ENCODE measurements at regions not wholly inside any gene's neighbourhood (a gene's known extent, or its start where the extent isn't known, plus 50 kb on each side); places are given as distances from the start of the nearest gene placed in this dataset.

DNA sequence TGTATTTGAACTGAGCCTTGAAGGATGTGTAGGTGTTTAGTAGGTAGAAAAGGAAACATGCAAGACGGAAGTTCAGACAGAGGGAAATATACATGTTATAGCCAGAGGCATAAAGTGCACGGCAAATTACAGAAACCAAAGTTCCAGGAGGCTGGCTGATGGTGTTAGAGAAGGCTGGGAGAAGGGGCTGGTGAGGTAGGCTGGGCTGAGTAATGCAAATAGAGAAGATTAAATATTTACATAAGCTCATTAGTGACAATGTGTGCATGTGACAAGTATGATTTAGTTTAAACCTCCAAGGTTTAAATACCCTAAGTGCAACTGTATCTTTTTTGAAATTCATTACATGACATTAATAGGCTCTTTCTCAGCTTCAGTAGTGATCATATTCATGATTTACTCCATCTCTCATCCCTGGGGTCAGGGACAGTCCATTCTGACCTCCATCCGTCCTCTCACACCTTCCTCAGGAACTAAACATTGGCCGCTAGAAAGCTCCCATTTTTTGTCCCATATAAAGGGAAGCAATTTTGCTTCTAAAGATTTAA, 399.8 kb upstream of the SALL1 start:
- TF ChIP-seq, protein P1, sequence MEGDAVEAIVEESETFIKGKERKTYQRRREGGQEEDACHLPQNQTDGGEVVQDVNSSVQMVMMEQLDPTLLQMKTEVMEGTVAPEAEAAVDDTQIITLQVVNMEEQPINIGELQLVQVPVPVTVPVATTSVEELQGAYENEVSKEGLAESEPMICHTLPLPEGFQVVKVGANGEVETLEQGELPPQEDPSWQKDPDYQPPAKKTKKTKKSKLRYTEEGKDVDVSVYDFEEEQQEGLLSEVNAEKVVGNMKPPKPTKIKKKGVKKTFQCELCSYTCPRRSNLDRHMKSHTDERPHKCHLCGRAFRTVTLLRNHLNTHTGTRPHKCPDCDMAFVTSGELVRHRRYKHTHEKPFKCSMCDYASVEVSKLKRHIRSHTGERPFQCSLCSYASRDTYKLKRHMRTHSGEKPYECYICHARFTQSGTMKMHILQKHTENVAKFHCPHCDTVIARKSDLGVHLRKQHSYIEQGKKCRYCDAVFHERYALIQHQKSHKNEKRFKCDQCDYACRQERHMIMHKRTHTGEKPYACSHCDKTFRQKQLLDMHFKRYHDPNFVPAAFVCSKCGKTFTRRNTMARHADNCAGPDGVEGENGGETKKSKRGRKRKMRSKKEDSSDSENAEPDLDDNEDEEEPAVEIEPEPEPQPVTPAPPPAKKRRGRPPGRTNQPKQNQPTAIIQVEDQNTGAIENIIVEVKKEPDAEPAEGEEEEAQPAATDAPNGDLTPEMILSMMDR (IDR thresholded peaks at IDR 0.05): no peak

DNA sequence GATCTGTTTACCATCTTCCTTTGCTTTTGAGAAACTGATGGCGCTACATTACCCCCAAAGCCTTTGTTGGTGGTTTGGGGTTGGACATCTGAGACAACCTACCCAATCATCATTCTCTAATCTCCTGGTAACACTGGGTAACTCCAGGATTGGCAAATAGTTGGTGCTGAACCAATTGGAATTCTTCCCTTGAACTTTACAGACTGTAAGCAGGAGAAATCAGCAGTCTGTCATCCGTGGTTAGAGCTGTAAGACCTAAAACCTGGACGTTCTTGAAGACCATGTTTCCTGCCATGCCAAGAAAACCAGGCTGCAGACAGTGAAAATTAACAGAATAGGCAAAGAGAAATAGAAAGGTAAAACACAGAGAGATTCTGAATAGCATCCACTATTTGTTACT, 398.8 kb upstream of the SALL1 start:
- TF ChIP-seq, protein P1 (IDR thresholded peaks at IDR 0.05): no peak

DNA sequence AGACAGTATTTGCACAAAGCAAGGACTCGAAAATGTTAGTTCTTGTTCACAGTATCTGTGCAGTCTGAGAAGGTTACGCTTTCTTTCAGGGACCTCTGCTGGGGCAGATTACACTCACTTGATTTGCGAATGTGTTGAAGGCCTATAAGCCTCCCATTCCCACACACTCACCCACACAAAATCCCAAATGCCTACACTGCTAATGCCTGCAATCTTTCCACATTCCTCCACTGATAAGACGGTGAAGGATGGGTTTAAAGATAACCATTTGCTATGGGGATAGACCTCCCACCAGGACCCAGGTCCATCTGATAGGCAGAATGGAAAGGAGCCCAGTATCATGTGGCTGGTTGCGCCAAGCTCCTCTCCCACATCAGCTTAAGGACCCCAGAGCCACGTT, 394.9 kb upstream of the SALL1 start:
- TF ChIP-seq, protein P1 (IDR thresholded peaks at IDR 0.05): no peak

DNA sequence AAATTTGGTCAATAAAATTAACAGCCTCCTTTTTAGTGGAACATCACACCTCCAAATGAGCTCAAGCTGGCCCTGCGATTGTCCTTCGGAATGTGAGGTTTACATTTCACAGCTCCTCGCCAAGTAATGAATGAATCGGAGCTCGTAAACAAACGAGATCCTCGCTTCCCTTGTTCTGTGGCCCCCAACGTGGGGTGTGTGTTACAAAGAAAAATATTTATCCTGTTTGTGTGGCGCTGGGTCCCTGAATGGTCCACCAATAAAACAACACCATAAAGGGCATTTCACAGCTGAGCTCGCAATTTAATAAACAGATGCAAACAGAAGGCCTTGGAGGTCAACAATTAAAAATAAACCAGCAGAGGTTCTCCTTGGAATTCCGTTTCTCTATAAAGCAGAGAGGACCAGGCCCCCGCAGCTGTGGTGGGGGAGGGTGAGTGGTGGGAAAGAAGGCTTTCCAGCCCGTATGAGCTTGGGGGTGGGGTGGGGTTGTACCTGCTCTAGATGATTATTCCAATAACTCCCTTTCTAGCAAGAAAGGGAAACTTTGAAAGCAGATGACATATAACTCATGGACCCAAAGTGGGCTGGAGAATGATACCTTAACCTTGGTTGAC, 393.9 kb upstream of the SALL1 start:
- TF ChIP-seq, protein P1 (IDR thresholded peaks at IDR 0.05): no peak

DNA sequence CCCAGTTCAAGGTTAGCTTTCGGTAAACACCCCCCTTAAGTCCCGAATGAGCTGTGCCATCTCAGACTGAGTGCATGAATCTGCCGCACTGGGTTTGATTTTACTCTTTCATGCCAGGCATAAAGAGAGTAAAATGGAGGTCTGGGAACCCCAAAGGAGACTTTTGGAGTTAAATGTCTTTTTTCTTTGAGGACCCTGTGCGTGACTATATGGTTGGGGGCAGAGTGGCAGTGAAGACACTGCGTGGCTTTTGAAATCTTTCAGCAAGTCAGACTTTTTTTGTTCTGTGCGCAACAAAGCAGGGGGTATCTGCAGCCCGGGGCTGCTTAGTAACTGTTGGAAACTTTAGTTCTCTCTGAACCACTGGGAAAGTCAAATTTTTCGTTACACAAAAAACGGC, 392.9 kb upstream of the SALL1 start:
- TF ChIP-seq, protein P1 (IDR thresholded peaks at IDR 0.05): no peak

DNA sequence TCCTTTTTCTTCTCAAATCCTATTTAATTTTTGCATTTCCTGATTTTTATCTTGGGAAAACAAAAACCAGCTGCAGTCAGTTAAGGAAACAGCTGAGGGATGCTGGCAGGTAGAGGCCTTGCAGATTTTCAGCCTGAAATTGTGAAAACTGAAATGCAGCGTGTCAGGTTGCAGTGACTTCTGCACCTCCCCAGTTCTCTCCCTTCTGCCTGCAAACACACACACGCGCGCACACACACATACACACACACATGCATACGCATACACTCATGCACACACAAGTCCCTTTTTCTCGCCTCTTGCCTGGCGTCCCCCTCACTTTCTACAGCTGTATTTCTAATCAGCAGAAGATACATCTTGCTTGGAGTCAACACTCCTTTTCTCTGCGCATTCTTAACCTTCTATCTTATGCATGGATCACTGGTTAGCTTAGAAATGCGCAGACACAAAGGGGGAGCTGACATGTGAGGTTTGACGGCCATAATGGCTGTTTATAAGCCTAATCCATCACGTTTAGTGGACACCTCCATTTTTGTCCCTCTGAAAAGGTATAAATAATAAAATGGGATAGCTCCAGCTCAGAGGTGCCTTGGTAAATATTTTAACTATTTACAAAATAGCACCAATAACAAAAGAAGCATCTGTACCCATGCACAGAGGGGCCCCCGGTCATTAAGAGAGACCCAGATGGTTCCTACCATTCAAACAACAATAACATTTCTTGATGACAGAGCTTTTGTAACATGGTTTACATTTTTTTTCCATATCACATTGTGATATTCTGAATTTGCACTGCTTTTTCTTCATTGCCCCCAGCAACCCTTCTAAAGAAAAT, 392.1 kb upstream of the SALL1 start:
- TF ChIP-seq, protein P1 (IDR thresholded peaks at IDR 0.05): no peak

DNA sequence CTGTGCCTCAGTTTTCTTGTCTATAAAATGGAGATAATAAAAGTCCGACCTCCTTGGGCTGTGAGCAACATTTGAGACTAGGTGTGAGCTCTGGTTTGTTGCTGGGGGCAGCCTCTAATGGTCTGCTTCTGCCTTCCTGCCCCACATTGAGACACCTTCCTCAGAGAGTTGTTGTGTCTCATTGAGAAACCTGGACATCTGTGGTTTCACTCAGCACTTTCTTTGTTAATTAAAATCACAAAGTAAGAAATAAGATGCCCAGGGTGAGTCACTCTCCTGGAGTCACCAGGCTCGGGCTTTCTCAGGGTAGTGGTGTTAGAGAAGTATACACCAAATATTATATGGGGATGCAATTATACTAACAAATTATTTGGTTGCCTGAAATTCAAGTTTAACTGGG, 389.2 kb upstream of the SALL1 start:
- TF ChIP-seq, protein P1 (IDR thresholded peaks at IDR 0.05): no peak

All from LNCAP (cell line).